Liver (tissue), 8 donors: ENCODE measurements at regions not wholly inside any gene's neighbourhood (a gene's known extent, or its start where the extent isn't known, plus 50 kb on each side); places are given as distances from the start of the nearest gene placed in this dataset.

ENCODE experiments used
- DNase-seq: peaks from one replicate; pipeline ENCODE4 v3.0.0-alpha.2; 2017; ENCODE audit warnings: low spot score
- H3K27ac ChIP-seq, 2 donors: one replicate each; pipeline ENCODE4 v1.7.0; 2013; ENCODE audit warnings: inconsistent platforms in 2 of 2, low read length in 2 of 2, control low read depth in 1 of 2, low read depth in 1 of 2, mild to moderate bottlenecking in 1 of 2
- H3K27me3 ChIP-seq, 4 donors: one replicate each; pipeline versions ENCODE4 v1.6.1 to v1.7.0; 2013; ENCODE audit warnings: low read length in 3 of 4, inconsistent platforms in 1 of 4, mild to moderate bottlenecking in 1 of 4, moderate library complexity in 1 of 4; ENCODE audit not compliant: control insufficient read depth in 4 of 4, insufficient read depth in 4 of 4
- H3K36me3 ChIP-seq, 4 donors: one replicate each; pipeline versions ENCODE4 v1.6.1 to v1.7.0; 2013; ENCODE audit warnings: low read length in 3 of 4, mild to moderate bottlenecking in 3 of 4, low read depth in 1 of 4, moderate library complexity in 1 of 4; ENCODE audit not compliant: control insufficient read depth in 4 of 4, insufficient read depth in 3 of 4
- H3K4me1 ChIP-seq, 4 donors: one replicate each; pipeline versions ENCODE4 v1.6.1 to v1.7.0; 2013; ENCODE audit warnings: low read length in 3 of 4, mild to moderate bottlenecking in 3 of 4, moderate library complexity in 1 of 4; ENCODE audit not compliant: control insufficient read depth in 4 of 4, insufficient read depth in 4 of 4
- H3K4me3 ChIP-seq, 3 donors: one replicate each; pipeline versions ENCODE4 v1.6.1 to v1.7.0; 2013; ENCODE audit warnings: low read length in 3 of 3, control low read depth in 1 of 3, low read depth in 1 of 3, mild to moderate bottlenecking in 1 of 3
- H3K9ac ChIP-seq, 2 donors: one replicate each; pipeline ENCODE4 v1.7.0; 2013; ENCODE audit warnings: low read length in 2 of 2, mild to moderate bottlenecking in 2 of 2, moderate library complexity in 2 of 2, control low read depth in 1 of 2, low read depth in 1 of 2
- H3K9me3 ChIP-seq, 4 donors: one replicate each; pipeline versions ENCODE4 v1.6.1 to v1.7.0; 2013; ENCODE audit warnings: low read length in 3 of 4; ENCODE audit not compliant: control insufficient read depth in 4 of 4
- ATF3 ChIP-seq: IDR thresholded peaks from 2 replicates; pipeline ENCODE4 v1.6.1; 2016; ENCODE audit warnings: antibody characterized with exemption
- EGR1 ChIP-seq, 2 donors: IDR thresholded peaks; 2 replicates each; pipeline ENCODE4 v1.6.1; 2016 to 2018; ENCODE audit warnings: antibody characterized with exemption in 2 of 2, low read depth in 2 of 2
- FOXA2 ChIP-seq: IDR thresholded peaks from 2 replicates; pipeline ENCODE4 v1.6.1; 2016; ENCODE audit warnings: antibody characterized with exemption
- GABPA ChIP-seq, 2 donors: IDR thresholded peaks in 1 of 2; conservative IDR thresholded peaks in 1 of 2; 2 replicates each; pipeline ENCODE4 v1.6.1; 2016; ENCODE audit warnings: antibody characterized with exemption in 2 of 2, mild to moderate bottlenecking in 1 of 2, moderate library complexity in 1 of 2
- HNF4A ChIP-seq, 2 donors: conservative IDR thresholded peaks; 2 replicates each; pipeline ENCODE4 v1.6.1; 2016; ENCODE audit warnings: antibody characterized with exemption in 2 of 2, mild to moderate bottlenecking in 2 of 2
- HNF4G ChIP-seq: IDR thresholded peaks from 2 replicates; pipeline ENCODE4 v1.6.1; 2016; ENCODE audit warnings: antibody characterized with exemption
- JUND ChIP-seq, 2 donors: IDR thresholded peaks; 2 replicates each; pipeline ENCODE4 v1.6.1; 2016; ENCODE audit warnings: antibody characterized with exemption in 2 of 2
- MAX ChIP-seq: IDR thresholded peaks from 2 replicates; pipeline ENCODE4 v1.6.1; 2016; ENCODE audit warnings: antibody characterized with exemption
- NR2F2 ChIP-seq: IDR thresholded peaks from 2 replicates; pipeline ENCODE4 v1.6.1; 2016; ENCODE audit warnings: antibody characterized with exemption
- RAD21 ChIP-seq, 2 donors: IDR thresholded peaks; 2 replicates each; pipeline ENCODE4 v1.6.1; 2016; ENCODE audit warnings: antibody characterized with exemption in 2 of 2, mild to moderate bottlenecking in 2 of 2
- RXRA ChIP-seq, 2 donors: IDR thresholded peaks; 2 replicates each; pipeline ENCODE4 v1.6.1; 2017 to 2018; ENCODE audit warnings: antibody characterized with exemption in 2 of 2, mild to moderate bottlenecking in 1 of 2
- SP1 ChIP-seq: IDR thresholded peaks from 2 replicates; pipeline ENCODE4 v1.6.1; 2018; ENCODE audit warnings: antibody characterized with exemption, mild to moderate bottlenecking
- TAF1 ChIP-seq: conservative IDR thresholded peaks from 2 replicates; pipeline ENCODE4 v1.6.1; 2016; ENCODE audit warnings: antibody characterized with exemption, mild to moderate bottlenecking
- YY1 ChIP-seq: IDR thresholded peaks from 2 replicates; pipeline ENCODE4 v1.6.1; 2016; ENCODE audit warnings: antibody characterized with exemption, mild to moderate bottlenecking
- WGBS: extraction: QIAGEN DNeasy Blood & Tissue Kit; methylation state at CpG from one replicate; pipeline ENCODE4 v1.1.7; 2013; 5-methylcytosine and 5-hydroxymethylcytosine counted together
- TF ChIP-seq, protein P1 (sequence below): fragments of 150-350 bp; IDR thresholded peaks from 2 replicates; pipeline ENCODE4 v1.5.1; 2017; ENCODE audit warnings: improper control_type of control experiment, low read depth, low read length; ENCODE audit not compliant: missing input control
- TF ChIP-seq, protein P2 (sequence below): IDR thresholded peaks from 2 replicates; pipeline ENCODE4 v1.6.1; 2016; ENCODE audit warnings: antibody characterized with exemption
- TF ChIP-seq, protein P3 (sequence below): IDR thresholded peaks from 2 replicates; pipeline ENCODE4 v1.6.1; 2016; ENCODE audit warnings: antibody characterized with exemption, mild to moderate bottlenecking
- donor health status: healthy.
- donor health status: healthy.
- donor health status: healthy.
- donor health status: healthy.
- donor health status: healthy.

DNA sequence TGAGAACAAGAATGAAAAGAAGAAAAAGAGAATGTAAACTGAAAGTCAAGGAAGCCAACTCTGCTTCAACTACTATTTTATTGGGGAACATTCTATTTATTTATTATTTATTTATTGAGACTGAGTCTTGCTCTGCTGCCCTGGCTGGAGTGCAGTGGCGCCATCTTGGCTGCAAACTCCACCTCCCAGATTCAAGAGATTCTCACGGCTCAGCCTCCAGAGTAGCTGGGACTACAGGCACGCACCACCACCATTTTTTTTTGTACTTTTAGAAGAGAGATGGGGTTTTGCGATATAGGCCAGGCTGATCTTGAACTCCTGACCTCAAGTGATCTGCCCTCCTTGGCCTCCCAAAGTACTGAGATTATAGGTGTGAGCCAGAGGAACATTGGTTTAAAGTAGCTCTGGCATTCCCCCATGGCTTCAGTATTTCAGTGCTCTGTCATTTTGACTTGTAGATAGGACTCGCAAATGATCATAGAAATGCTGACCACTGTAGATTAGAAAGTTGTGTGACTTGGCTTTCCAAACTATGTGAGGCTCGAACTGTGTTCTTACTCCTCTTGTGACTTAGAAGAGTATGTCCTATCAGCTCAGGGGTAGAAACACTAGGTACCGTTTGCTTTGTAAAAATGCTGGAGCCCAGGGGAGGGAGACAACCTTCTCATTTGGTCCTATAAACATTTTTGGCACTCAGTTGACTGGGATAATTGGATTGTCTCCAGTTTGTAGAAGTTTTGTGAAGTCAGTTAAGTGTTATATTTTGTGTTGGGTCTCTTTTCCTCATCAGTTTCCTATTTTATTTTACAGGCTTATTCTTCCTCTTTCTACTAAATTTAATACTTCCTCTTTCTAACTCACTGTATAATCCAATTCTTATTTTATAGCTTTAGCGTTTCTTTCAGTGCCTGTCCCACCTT lies 544.9 kb upstream of the CITED2 start:
- TF ChIP-seq, protein P1, sequence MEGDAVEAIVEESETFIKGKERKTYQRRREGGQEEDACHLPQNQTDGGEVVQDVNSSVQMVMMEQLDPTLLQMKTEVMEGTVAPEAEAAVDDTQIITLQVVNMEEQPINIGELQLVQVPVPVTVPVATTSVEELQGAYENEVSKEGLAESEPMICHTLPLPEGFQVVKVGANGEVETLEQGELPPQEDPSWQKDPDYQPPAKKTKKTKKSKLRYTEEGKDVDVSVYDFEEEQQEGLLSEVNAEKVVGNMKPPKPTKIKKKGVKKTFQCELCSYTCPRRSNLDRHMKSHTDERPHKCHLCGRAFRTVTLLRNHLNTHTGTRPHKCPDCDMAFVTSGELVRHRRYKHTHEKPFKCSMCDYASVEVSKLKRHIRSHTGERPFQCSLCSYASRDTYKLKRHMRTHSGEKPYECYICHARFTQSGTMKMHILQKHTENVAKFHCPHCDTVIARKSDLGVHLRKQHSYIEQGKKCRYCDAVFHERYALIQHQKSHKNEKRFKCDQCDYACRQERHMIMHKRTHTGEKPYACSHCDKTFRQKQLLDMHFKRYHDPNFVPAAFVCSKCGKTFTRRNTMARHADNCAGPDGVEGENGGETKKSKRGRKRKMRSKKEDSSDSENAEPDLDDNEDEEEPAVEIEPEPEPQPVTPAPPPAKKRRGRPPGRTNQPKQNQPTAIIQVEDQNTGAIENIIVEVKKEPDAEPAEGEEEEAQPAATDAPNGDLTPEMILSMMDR, result no peak
- TF ChIP-seq JUND (IDR thresholded peaks at IDR 0.05), result no peak
- TF ChIP-seq FOXA2, result no peak
- TF ChIP-seq, protein P2, sequence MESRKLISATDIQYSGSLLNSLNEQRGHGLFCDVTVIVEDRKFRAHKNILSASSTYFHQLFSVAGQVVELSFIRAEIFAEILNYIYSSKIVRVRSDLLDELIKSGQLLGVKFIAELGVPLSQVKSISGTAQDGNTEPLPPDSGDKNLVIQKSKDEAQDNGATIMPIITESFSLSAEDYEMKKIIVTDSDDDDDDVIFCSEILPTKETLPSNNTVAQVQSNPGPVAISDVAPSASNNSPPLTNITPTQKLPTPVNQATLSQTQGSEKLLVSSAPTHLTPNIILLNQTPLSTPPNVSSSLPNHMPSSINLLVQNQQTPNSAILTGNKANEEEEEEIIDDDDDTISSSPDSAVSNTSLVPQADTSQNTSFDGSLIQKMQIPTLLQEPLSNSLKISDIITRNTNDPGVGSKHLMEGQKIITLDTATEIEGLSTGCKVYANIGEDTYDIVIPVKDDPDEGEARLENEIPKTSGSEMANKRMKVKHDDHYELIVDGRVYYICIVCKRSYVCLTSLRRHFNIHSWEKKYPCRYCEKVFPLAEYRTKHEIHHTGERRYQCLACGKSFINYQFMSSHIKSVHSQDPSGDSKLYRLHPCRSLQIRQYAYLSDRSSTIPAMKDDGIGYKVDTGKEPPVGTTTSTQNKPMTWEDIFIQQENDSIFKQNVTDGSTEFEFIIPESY, result no peak
- no peak for TF ChIP-seq YY1
- no peak for TF ChIP-seq NR2F2
- no peak overlapping the region for H3K27ac ChIP-seq
- H3K4me1 ChIP-seq, result no peaks in the 10 kb centered on the region
- H3K9me3 ChIP-seq, result peaks cover 0 to 6% (median 0%) of the 10 kb centered on the region in 4 donors
- WGBS, result 86% methylated on average over 8 of the region's 8 CpGs
- H3K36me3 ChIP-seq, result no peaks in the 10 kb centered on the region
- no peak overlapping the region for H3K4me3 ChIP-seq
- DNase-seq, result no peak
- H3K9ac ChIP-seq, result no peak overlapping the region
- H3K27me3 ChIP-seq, result no peaks in the 10 kb centered on the region

GRCh38 chr6:139917951-139918630 lies 543.6 kb upstream of the CITED2 start:
- Histone ChIP-seq H3K9ac (no peak overlapping the region), H3K27me3 (no peaks in the 10 kb centered on the region), H3K4me1 (no peaks in the 10 kb centered on the region), H3K9me3 (peaks cover 0 to 9% (median 0%) of the 10 kb centered on the region in 4 donors), H3K4me3 (no peak overlapping the region), H3K36me3 (no peaks in the 10 kb centered on the region), H3K27ac (no peak overlapping the region)
- no peak for DNase-seq
- WGBS, result 94% methylated on average over 7 of the region's 7 CpGs
- TF ChIP-seq GABPA (IDR thresholded peaks at IDR 0.05 in 1 of 2, conservative IDR thresholded peaks at IDR 0.05 in 1 of 2) (no peak), NR2F2 (no peak), YY1 (no peak), MAX (no peak), EGR1 (IDR thresholded peaks at IDR 0.05; ENCODE audit: low read depth in 2 of 2) (no peak), TAF1 (no peak), RXRA (IDR thresholded peaks at IDR 0.05) (no peak), SP1 (no peak), HNF4A (conservative IDR thresholded peaks at IDR 0.05) (no peak), ATF3 (no peak), RAD21 (IDR thresholded peaks at IDR 0.05) (no peak), HNF4G (no peak), FOXA2 (no peak)
- TF ChIP-seq, protein P3, sequence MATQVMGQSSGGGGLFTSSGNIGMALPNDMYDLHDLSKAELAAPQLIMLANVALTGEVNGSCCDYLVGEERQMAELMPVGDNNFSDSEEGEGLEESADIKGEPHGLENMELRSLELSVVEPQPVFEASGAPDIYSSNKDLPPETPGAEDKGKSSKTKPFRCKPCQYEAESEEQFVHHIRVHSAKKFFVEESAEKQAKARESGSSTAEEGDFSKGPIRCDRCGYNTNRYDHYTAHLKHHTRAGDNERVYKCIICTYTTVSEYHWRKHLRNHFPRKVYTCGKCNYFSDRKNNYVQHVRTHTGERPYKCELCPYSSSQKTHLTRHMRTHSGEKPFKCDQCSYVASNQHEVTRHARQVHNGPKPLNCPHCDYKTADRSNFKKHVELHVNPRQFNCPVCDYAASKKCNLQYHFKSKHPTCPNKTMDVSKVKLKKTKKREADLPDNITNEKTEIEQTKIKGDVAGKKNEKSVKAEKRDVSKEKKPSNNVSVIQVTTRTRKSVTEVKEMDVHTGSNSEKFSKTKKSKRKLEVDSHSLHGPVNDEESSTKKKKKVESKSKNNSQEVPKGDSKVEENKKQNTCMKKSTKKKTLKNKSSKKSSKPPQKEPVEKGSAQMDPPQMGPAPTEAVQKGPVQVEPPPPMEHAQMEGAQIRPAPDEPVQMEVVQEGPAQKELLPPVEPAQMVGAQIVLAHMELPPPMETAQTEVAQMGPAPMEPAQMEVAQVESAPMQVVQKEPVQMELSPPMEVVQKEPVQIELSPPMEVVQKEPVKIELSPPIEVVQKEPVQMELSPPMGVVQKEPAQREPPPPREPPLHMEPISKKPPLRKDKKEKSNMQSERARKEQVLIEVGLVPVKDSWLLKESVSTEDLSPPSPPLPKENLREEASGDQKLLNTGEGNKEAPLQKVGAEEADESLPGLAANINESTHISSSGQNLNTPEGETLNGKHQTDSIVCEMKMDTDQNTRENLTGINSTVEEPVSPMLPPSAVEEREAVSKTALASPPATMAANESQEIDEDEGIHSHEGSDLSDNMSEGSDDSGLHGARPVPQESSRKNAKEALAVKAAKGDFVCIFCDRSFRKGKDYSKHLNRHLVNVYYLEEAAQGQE, result no peak
- TF ChIP-seq, protein P2, result no peak
- TF ChIP-seq, protein P1, result no peak
